ENCODE measurements at regions not wholly inside any gene's neighbourhood (a gene's known extent, or its start where the extent isn't known, plus 50 kb on each side); places are given as distances from the start of the nearest gene placed in this dataset.
"Not testable (repeated sequence)": the region's sequence is repeated elsewhere in the genome, so short reads cannot be mapped to it uniquely, and the experiment has no call there.

DNA sequence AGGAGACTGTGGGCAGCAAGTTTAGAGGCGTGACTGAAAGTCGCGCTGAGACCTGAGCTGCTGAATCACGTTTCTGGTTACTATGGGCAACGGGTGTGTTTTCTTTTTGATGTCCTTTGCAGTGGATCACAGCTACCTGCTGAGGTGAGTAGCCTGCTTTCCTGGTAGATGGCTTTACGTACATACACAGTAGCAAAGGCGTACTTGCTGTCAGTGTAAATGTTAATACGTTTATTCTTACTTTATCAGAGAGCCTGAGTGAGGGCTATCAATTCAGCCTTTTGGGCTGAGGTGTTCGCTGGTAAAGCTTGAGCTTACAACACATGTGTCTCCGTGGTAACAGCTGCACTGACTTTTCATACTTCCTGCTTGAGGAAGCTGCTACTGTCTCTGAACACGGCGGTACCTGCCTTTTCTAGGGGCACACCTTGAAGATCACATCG, 165.1 kb upstream of the CCZ1B start:
- peak; percentile 48 for DNase-seq

DNA sequence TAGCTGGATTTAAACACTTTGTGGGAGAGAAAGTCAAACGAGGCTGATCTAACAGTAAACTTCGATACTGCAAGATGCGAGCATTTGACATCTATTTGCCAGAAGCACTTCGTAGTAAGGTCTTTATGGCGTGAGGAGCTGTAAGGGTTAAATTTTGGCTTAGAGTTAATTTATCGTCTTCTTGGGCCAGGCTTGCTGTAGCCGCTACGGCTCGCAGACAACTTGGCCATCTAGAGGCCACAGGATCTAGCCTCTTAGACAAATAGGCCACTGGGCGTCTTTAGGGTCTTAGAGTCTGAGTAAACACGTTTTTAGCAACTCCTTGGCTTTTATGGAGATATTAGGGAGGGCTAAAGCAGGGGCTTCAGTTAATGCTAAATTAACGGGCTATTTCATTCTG, 165.6 kb upstream of the CCZ1B start:
- not testable (repeated sequence) for DNase-seq

DNA sequence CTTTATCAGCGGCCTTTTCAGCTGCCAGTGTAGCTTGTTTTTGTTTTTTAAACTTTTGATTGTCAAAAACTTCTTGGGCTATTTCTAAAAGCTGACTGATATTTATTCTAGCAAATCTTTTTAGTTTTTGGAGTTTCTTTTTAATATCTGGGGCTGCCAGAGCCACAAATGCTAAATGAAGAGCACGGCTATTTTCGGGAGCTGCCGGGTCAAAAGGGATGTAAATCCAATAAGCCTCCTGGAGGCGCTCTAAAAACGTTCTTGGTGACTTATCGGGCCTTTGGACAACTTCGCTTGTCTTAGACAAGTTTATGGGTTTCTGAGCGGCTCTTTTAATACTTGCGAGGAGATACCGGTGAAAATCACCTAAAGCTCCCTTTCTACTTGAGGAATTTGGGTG, 166.1 kb upstream of the CCZ1B start:
- DNase-seq: not testable (repeated sequence)

DNA sequence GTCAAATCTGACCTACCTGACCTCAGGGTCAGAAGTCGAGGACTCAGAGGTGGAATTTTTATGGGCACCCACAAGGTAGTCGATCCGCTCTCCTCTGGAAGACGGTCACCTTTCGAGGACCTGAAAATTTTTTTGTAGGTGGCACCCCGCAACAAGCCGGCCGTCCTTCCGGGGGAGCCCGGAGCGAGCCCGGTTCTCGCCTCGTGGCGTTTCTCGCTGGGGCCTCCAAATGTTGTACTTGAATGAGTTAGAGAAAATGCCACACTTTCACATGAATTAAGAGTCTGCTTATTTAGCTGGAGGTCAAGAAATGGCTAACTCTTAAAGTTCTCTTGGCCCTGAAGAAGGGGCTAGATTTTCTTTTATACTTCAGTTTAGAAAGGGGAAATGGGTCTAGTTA, 169.0 kb upstream of the CCZ1B start:
- not testable (repeated sequence) for DNase-seq

DNA sequence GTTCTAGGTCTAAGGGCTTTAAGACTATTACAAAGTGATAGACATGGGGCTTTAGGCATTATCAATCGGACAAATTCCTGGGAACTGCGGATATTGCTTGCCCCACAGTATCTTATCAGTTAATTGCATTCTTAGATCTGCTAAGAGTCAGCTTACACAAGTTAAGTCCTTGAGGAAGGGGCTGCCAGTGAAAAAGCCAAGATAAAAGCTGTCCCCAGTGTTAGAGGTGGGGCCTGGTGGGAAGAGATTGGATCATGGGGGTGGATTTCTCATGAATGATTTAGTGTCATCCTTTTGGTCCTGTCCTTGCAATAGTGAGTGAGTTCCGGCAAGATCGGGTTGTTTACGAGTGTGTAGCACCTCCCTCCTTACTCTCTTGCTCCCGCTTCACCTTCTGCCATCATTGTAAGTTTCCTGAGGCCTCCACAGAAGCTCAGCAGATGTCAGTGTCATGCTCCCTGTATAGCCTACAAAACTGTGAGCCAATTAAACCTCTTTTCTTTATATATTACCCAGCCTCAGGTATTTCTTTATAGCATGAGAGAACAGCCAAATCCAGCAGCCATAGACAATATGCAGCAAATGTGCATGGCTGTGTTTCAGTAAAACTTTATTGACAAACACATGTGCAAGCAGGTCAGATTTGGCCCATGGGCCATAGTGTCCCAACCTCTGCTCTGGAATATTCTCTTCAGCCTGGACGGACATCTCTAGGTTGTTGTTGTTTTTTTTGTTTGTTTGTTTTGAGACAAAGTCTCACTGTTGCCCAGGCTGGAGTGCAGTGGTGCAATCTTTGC, 169.6 kb upstream of the CCZ1B start:
- DNase-seq: not testable (repeated sequence)

DNA sequence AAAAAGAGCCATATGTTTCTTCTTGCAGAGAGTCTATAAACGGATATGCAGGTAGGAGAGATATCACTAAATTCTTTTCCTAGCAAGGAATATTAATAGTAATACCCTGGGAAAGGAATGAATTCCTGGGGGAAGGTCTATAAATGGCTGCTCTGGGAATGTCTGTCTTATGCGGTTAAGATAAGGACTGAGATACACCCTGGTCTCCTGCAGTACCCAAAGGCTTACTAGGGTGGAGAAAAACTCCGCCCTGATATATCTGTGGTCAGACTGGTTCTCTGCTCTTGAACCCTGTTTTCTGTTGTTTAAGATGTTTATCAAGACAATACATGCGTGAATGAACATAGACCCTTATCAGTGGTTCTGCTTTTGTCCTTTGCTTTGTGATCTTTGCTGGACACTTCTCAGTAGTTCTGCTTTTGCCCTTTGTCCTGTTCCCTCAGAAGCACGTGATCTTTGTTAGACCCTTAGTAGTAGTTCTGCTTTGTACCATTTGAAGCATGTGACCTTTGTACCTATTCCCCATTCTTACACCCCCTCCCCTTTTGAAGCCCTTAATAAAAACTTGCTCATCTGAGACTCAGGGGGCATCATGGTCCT, 173.1 kb upstream of the CCZ1B start:
- DNase-seq: not testable (repeated sequence)

DNA sequence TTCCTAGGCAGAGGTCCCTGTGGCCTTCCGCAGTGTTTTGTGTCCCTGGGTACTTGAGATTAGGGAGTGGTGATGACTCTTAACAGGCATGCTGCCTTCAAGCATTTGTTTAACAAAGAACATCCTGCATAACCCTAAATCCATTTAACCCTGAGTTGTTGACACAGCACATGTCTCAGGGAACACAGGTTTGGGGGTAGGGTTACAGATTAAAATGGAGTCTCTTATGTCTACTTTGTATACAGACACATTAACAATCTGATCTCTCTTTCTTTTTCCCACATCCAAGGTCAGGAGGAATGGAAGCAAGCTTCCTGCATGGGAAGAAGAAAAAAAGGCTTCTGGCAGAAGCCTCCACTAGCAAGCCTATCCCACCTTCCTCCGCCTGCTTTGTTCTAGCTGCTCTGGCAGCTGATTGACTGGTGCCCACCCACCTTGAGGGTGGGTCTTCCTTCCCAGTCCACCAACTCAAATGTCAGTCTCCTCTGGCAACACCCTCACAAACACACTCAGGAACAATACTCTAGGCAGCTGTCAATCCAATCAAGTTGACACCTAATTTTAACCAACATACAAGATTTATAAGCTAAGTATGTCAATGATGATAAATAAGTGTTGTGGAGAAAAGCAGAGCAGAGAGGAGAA, 176.5 kb upstream of the CCZ1B start:
- no peak for DNase-seq

DNA sequence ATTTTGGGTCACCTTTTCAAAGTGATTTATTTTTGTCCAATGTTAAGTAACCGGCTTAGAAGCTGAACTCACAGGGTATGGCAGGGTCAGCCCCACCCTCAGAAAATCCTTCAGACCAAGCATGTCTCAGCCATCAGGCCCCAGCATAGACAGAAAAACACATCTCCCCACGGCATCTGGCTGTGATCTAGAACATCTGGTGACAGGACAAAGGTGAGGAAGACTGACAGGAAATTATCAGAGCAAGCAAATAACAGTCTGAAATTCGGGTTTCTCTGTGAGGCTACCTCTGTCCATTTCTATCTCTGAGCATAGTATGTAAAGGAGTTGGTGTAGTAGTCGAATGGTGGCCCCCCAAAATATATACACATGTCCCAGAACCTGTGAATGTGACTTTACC, 177.0 kb upstream of the C1GALT1 start:
- DNase-seq: no peak

DNA sequence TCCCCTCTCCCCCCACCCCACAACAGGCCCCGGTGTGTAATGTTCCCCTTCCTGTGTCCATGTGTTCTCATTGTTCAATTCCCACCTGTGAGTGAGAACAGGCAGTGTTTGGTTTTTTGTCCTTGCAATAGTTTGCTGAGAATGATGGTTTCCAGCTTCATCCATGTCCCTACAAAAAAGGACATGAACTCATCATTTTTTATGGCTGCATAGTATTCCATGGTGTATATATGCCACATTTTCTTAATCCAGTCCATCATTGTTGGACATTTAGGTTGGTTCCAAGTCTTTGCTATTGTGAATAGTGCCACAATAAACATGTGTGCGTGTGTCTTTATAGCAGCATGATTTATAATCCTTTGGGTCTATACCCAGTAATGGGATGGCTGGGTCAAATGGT, 176.4 kb upstream of the C1GALT1 start:
- DNase-seq: not testable (repeated sequence)

DNA sequence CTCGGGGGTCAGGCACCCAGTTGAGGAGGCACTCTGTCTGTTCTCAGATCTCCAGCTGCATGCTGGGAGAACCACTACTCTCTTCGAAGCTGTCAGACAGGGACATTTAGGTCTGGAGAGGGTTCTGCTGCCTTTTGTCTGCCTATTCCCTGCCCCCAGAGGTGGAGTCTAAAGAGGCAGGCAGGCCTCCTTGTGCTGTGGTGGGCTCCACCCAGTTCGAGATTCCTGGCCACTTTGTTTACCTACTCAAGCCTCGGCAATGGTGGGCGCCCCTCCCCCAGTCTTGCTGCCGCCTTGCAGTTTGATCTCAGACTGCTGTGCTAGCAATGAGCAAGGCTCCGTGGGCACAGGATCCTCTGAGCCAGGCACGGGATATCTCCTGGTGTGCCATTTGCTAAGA, 171.1 kb upstream of the C1GALT1 start:
- not testable (repeated sequence) for DNase-seq

DNA sequence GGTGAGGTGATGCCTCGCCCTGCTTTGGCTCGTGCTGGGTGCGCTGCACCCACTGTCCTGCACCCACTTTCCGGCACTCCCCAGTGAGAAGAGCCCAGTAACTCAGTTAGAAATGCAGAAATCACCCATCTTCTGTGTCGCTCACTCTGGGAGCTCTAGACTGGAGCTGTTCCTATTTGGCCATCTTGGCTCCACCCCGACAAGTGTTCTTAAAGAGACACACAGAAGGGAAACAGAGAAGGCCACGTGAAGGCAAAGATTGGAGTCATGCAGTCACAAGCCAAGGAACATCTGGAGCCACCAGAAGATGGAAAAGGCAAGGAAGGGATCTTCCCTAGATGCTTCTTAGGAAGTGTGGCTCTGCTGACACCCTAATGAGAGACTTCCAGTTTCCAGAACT, 170.6 kb upstream of the C1GALT1 start:
- DNase-seq: not testable (repeated sequence)

DNA sequence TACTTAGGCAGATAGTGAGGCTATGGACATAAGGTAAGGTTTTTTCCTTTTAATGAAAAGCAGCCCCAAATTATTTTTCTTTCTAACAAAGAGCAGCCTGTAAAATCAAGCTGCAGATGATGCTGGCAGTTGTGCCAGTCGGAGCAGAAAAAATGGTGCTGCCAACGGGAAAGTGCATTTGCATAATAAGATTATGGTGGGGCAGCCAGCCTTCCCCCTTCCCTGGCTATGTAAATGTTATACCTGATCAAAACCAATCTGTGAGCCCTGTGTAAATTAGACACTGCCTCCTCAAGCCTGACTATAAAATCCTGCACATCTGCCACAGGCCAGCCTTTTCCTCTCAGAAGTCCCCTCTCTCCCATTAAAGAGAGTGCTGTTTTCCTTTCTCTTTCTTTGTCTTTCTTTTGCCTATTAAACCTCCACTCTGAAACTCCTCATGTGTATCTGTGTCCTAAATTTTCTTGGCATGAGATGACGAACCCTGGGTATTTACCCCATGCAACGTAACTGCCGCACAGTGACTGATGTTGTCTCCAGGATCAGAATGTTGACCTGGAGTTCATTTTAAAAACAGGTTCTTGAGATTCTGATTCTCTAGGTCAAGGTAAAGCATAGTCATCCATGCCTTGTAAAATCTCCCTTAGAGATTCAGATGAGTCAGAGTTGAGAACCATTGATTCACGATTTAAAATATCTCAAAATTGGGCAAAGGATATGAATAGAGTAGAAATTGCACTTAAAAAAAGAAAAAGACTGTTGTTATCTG, 167.3 kb upstream of the C1GALT1 start:
- DNase-seq: no peak

DNA sequence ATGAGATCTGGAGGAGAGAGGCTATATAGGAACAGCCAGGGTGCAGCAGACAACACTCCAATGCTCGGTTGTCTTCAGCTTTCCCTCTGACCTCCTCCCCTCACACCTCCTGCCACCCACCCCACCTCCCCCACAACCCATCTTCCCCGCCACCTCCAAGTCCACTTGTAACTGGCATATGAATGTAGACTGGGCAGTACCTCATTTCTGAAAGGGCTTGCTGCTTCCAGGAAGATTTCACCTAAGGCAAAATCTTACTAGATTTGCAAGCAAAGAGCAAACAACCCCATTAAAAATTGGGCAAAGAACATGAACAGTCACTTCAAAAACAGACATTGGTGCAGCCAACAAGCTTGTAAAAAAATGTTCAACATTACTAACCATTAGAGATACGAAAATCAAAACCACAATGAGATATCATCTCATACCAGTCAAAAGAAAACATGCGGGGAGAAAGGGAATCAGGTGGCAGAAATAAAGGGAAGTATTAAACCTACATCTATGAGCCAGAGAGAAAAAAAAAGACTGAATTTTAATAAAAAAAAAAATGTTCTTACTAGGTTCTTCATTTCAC, 164.6 kb upstream of the C1GALT1 start:
- no peak for DNase-seq

DNA sequence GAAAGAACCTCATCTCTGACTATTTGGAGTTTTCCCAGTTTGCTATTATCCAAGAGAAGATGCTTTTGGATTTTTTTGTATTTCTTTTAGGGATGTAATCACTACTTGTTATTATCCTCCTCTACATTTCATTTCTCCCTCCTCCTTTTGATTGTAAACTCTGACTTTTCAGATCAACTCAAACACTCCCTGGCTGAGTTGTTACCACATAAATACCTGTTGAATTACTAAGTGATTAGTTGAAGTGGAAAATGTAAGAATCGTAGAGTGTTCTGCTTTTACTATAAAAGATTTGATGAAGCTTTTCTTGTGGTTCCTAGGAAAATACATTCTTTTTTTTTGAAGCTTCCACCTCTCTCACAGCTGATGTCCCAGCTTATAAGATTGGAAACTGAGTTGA, 164.1 kb upstream of the C1GALT1 start:
- DNase-seq: no peak

DNA sequence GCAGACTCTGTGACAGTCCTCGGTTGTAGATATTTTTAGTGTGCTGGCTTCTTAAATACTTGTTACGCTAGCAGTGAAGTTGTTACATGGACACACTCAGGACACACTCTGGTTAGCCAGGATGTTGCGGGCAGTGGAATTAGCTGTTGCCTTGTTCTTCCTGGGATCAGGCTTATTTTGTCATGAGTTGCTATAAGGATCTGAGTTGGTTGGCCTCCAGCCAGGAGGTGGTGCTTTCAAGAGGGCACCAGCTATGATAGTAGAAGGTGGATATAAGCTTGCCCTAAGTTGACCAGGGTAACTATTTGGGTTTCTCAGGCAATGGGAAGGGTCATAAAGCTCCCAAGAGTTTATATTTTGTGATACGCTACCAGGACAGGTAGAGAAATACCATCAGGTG, 150.1 kb upstream of the C1GALT1 start:
- DNase-seq: no peak

DNA sequence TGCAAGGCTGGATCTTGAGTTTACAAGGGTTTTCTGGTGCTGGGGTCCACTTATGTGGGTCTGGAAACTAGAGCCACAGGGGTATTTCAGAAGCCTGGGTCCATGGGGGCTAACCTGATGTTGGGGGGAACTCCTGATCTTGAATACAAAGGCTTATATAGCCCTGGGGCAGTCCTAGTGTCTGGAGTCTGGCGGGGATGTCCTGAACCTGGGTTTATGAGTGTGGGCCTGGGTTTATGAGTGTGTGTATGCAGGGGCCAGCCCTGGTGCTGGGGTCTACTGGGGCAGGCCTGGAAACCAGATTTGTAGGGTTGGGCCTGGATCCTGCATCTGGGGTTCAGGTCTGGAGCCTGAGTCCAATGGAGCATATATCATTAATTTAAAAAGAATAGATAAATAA, 146.5 kb upstream of the C1GALT1 start:
- DNase-seq: no peak

DNA sequence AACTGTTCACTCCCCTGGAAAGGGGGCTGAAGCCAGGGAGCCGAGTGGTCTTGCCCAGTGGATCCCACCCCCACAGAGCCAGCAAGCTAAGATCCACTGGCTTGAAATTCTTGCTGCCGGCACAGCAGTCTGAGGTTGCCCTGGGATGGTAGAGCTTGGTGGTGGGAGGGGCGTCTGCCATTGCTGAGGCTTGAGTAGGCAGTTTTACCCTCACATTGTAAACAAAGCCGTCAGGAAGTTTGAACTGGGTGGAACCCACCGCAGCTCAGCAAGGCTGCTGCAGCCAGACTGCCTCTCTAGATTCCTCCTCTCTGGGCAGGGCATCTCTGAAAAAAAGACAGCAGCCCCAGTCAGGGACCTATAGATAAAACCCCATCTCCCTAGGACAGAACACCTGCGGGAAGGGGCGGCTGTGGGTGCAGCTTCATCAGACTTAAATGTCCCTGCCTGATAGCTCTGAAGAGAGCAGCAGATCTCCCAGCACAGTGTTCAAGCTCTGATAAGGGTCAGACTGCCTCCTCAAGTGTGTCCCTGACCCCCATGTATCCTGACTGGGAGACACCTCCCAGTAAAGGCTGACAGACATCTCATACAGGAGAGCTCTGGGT, 140.0 kb upstream of the C1GALT1 start:
- not testable (repeated sequence) for DNase-seq

DNA sequence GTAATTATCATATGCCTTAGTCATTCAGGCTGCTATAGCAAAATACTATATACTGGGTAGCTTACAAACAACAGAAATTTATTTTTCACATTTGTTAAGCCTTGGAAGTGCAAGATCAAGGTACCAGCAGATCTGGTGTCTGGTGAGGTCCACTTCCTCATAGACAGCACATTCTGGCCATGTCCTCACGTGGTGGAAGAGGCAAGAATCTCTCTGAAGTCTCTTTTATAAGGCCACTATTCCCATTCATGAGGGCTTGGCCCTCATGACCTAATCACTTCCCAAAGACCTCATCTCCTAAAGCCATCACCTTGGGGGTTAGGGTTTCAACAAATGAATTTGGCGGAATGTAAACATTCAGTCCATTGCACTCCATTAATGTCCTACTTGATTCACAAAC, 137.5 kb upstream of the C1GALT1 start:
- no peak for DNase-seq

DNA sequence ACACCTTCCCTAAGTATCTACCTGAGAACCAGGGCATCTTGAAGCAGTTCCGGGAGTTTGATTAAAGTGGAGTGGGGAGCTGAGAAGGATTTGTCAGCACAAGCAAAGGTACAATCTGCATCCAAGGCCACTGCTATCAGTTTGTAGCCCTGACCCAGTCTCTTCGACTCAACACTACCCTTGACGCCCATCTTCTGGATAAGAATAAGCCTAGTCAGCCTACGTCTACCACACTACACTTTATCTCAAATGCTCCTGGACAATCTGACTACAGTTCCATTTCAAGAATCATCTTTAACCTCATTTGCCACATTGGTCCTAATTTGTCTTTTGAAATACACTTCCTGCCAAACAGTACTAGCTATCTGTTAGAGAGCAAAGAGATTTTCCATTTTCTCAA, 134.1 kb upstream of the C1GALT1 start:
- DNase-seq: no peak

DNA sequence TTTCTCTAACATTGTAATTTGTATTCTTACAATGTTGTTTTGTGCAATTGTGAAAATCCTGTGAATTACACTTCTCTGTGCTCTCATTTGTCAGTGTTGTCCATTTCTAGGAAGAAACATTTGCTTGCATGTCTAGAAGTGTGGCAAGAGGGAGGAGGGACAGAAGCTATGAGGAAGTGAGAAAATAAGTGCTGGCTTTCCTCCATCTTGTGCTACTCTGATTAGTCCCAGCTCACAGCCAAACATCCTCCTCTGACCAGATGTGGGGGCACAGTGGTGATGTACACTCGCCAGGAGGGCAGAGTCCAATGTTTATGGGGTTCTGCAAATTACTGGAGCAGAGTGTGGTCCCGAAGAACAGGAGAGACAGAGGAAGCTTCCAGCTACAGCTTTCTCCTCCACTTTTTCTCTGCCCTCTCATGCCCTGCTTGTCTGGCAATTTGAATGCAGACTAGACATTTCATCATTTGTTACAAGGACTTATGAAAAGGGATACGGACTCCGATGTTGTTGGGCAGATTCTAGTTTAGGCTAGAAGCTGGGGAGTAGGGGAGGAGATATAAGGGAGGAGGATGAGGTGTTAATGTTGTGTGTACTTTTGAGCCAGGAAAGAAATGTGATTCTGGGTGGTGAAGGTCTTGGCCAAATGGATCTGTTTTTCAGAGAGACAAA, 131.0 kb upstream of the C1GALT1 start:
- DNase-seq: no peak

DNA sequence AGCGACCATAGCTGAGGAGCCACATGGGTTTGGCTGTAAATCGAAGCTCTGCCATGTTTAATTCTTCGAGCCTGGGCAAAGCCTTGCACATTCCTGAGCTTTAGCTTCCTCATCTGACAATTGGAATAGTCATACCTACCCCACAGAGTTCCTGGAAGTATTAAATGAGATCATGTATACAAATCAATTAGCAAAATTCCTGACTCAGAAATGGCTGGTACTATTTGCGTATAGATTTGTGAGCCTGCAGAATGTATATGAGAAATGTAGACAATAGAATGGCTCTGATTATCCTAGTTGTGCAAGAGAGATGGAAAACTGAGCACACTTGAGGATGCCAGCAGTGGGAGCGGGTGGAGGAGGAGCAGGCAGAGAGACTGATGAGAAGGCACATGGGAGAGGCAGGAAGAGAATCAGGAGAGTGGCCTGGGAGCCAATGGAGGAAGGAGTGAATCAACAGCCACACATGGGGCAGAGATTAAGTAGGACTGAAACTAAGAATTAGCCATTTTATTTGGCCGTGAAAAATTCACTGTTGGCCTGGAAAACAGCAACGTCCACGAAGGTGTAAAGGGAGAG, 128.0 kb upstream of the C1GALT1 start:
- DNase-seq: no peak
